ENCODE measurements at regions not wholly inside any gene's neighbourhood (a gene's known extent, or its start where the extent isn't known, plus 50 kb on each side); places are given as distances from the start of the nearest gene placed in this dataset.

GRCh38 chr22:48185071-48186055 lies 1422.9 kb downstream of the TBC1D22A start:
- peak in 2 of 3 donors; percentile 33 to 57 for DNase-seq (ENCODE audit: low read depth in 2 of 3, low spot score in 2 of 3)

DNA sequence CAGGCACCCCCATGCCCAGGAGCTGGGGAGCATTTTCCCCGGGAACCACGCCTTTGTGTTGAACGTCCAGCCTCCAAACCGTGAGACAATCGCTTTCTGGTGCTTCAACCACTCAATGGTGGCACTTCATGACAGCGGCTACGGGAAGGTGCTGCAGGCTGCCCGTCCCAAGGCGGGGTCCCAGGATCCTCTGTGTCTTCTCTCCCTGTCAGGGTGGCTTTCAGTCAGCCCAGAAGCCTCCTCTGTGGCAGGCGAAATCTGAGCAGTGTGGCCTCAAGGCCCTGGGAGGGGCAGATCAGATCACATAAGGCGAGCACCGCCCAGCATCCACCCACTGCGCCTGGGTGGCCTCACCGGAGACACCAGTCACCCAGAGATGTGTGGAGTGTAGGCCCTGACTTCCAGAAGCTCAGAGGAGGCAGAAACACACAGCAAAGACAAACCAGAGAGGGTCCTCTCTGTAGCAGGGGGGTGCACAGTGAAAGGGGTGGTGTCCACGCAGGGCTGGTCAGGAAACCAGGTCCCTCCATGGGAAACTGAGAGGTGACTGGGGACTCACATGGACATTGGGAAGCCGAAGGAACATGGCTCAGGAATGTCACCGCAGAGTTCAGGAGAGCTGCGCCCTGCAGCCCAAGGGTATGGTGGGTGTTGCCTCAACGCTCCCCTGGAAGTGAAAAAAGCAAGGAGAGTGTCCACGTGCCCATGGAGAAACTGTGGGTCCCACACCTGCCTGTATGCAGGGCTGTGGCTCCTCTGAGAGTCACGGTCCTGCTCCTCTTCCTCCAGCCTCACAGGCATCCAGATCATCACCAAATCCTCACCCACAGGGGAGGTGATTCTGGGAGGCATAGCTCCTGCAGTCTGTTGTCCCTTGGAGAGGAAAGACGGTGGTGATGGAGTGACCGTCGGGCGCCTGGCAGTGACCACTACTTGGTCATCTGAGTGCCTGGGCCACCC lies 1420.7 kb downstream of the TBC1D22A start:
- no peak for DNase-seq (ENCODE audit: low read depth in 2 of 3, low spot score in 2 of 3)

- DNase-seq (ENCODE audit: low read depth in 2 of 3, low spot score in 2 of 3), result no peak
These were observed 1419.6 kb downstream of the TBC1D22A start for GRCh38 chr22:48182031-48182430.

GRCh38 chr22:48181263-48181955 lies 1419.0 kb downstream of the TBC1D22A start:
- DNase-seq (ENCODE audit: low read depth in 2 of 3, low spot score in 2 of 3), result no peak

DNA sequence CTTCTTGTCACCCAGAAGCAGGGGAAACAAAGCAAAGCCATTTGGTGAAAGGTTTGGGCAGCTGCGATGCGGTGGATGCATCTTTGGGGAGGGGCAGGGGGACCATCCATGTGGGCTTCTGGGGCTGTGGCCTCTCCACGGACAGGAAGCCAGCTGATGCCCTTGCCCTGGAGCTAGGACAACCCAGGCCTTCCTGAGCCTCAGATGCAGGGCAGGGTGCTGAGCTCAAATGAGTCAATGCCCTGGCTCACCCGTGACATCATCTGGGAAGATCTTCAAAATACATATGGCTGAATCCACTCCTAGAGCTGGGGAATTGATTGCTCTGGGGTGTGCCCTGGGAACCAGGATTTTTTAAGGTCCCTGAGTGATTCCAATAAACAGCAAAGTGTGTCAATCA lies 1418.2 kb downstream of the TBC1D22A start:
- DNase-seq (ENCODE audit: low read depth in 2 of 3, low spot score in 2 of 3), result no peak

DNA sequence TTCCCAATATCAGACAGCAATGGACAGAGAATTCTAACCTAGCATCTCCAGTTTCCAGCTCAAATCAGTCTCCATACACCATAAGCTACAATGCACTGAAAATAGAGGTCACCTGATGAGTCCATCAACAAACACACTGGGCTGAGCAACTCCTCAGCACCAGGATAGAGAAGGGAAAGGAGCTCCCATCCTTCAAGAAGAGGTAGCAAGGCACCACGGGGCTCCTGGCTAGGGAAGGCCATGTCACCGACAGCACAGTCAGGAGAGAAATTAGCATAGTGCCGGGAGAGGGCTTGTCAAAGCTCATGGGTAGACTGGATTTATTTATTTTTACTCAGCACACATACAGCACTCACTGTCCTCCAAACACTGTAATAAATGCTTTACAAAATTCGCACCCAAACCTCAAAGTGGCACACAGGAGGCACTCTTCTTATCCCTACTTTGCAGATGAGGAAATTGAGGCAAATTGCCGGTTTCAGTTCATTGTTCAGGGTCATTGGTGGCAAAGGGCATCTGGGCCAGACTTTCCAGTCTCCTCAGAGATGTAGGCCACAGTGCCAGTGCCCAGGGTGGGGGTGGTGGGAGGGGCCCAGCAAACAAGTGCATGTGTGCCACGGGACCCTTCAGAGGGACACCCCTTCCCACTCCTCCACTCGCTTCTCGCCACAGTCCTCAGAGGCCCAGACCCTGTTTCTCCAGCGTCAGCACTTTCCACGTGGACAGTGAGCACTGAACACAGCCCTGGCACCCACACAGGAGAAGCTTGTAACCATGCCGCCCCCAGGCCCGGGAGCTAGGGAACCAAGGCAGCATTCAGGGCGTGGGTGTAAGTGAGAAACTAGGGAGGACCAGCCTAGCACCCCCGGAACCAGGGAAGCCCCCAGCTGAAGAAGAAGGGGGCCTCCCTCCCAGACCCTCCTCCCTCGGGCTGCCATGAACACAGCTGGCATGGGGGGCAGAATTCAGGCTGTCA lies 1417.4 kb downstream of the TBC1D22A start:
- DNase-seq (ENCODE audit: low read depth in 2 of 3, low spot score in 2 of 3), result no peak

DNA sequence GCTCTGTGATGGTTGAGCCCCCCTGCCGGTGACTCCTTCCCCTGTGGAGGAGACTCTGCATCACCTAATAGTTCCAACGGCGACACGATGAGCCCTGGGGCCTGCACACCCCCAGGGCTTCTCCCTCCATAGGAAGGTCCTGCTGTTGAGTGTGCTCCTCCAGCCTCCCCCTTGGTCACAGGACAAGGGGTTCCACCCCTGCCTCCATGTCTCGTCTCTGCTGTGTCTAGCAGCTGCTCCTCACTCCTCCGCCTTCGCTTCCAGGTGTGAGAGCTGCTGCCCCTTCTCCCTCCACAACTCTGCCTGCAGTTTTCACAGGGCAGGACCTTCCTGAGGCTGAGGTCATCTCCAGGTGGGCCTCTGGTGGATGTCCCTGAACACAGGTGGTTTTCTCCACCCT lies 1416.1 kb downstream of the TBC1D22A start:
- no peak for DNase-seq (ENCODE audit: low read depth in 2 of 3, low spot score in 2 of 3)

- no peak for DNase-seq (ENCODE audit: low read depth in 2 of 3, low spot score in 2 of 3)
These were observed 1415.2 kb downstream of the TBC1D22A start for GRCh38 chr22:48177631-48178030.

- no peak for DNase-seq (ENCODE audit: low read depth in 2 of 3, low spot score in 2 of 3)
These were observed 1413.3 kb downstream of the TBC1D22A start for GRCh38 chr22:48175721-48176120.

- no peak for DNase-seq (ENCODE audit: low read depth in 2 of 3, low spot score in 2 of 3)
These were observed 1411.3 kb downstream of the TBC1D22A start for GRCh38 chr22:48173773-48174160.

GRCh38 chr22:48173061-48173772 lies 1410.8 kb downstream of the TBC1D22A start:
- DNase-seq (ENCODE audit: low read depth in 2 of 3, low spot score in 2 of 3), result no peak

DNA sequence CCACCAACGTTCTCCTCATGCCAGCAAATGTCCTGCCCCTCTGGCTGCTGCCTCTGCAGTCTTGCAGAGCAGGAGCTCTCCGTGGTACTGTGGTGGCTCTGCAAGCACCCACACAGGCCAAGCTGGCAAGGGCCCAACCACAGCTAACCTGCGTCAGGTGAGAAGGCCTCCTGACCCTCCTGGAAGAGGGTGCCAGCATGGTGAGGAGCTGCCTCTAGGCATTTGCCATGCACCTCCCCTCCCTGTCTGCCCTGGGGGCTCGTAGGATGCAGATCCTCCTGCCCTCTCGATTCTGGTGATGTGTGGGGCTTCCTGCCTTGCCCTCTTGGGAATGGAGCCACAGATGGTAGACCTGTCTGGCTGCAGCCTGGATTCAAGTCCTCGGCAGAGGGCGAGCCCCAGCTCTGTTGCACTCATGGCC lies 1408.8 kb downstream of the TBC1D22A start:
- DNase-seq (ENCODE audit: low read depth in 2 of 3, low spot score in 2 of 3), result no peak

- no peak for DNase-seq (ENCODE audit: low read depth in 2 of 3, low spot score in 2 of 3)
These were observed 1406.8 kb downstream of the TBC1D22A start for GRCh38 chr22:48169227-48169626.

- peak in 2 of 3 donors; percentile 12 to 36 for DNase-seq (ENCODE audit: low read depth in 2 of 3, low spot score in 2 of 3)
These were observed 1404.8 kb downstream of the TBC1D22A start for GRCh38 chr22:48167238-48167637.

- no peak for DNase-seq (ENCODE audit: low read depth in 2 of 3, low spot score in 2 of 3)
These were observed 1398.8 kb downstream of the TBC1D22A start for GRCh38 chr22:48161298-48161697.

DNA sequence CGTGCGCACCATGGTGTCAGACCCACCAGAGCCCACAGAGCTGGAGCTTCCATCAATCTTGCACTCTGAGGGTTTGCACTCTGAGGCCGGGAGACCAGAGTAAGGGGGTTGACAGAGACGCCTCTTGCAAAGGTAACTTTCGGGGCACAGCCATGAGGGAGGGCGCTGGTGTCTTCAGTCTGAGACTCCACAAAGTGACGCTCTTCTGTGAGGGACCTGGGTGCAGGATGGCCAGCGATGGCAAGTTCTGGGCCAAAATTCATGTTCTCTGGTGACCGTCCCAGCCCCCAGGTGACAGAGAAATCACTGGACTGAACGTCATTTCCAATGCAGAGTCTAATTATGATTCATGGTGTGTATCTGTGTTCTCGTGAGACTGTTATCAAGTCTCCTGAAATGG lies 1395.2 kb downstream of the TBC1D22A start:
- no peak for DNase-seq (ENCODE audit: low read depth in 2 of 3, low spot score in 2 of 3)

DNA sequence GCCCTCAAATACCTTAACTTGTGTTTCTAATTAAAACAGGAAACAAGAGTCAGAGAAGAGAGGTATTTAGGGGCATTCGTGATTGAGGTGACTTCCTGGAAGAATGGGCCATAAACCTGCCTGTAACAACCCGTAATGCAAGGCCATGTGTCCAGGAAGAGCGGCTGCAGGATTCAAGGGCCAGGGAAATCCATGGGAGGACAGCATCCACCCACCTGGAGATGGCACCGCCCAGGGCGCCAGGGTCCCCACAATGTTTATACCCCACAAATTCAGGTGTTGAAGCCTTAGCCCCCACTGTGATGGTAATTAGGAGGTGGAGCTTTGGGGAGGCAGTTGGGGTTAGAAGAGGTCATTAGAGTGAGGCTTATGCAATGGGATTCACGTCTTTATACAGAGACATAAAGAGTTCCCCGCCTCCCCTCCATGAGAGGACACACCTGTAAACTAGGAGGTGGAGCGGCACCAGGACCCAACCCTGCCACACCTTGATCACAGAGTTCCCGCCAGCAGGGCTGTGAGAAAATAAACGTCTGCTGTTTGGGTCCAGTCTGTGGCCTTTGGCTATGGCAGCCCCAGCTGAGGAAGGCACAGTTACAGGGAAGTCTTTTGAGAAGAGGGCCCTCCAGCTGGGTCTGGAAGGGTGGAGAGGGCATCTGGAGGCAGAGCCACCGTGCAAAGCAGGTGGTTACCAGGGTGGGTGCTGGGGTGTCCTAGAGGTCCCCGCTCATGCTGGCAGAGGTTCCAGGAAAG lies 1394.3 kb downstream of the TBC1D22A start:
- no peak for DNase-seq (ENCODE audit: low read depth in 2 of 3, low spot score in 2 of 3)

DNA sequence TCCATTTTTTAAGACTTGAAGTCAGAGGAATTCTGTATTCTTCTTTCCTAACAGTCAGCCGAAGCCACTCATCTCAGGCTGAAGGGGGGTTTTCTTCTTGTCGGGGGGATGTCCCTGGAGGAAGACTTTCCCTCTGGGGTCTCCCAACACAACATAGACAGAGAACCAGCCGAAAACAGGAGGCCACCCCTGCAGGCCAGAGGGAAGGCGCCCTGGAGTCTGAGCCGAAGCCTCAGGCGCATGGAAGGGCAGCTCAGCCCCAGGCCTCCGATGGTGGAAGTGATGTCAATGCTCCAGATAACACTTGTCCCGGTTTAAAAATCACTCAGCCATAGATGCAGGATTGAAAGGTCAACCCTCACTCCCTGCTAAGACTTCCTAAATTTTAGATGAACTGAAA lies 1393.0 kb downstream of the TBC1D22A start:
- no peak for DNase-seq (ENCODE audit: low read depth in 2 of 3, low spot score in 2 of 3)

Measured in hematopoietic multipotent progenitor cell (in vitro differentiated cells).